KBM-7 (cell line): ENCODE measurements at regions not wholly inside any gene's neighbourhood (a gene's known extent, or its start where the extent isn't known, plus 50 kb on each side); places are given as distances from the start of the nearest gene placed in this dataset.
"Not testable (repeated sequence)": the region's sequence is repeated elsewhere in the genome, so short reads cannot be mapped to it uniquely, and the experiment has no call there.

Experiments
- DNase-seq: peaks from one replicate; pipeline ENCODE4 v3.0.0-alpha.2; 2015
- in situ Hi-C: fragments of 300-500 bp; cut with MboI; formaldehyde crosslinking; loops from 2 replicates; pipeline ENCODE4 v1.14.3; 2020; ENCODE audit warnings: low sequenced_read_pairs, low pct_unique_long_range_greater_than_20kb, mixed read lengths

GRCh38 chr13:81017513-81018152 lies 676.7 kb upstream of the SPRY2 start:
- in situ Hi-C loops, result no loop called here
- DNase-seq, result peak; percentile 50

- in situ Hi-C loops, result no loop called here
- DNase-seq, result no peak
These were observed 671.1 kb upstream of the SPRY2 start for GRCh38 chr13:81012031-81012430.

GRCh38 chr13:81001828-81002385 lies 661.0 kb upstream of the SPRY2 start:
- DNase-seq, result no peak
- in situ Hi-C loops, result no loop called here

- DNase-seq, in situ Hi-C loops: not testable (repeated sequence)
These were observed 657.7 kb upstream of the SPRY2 start for GRCh38 chr13:80998603-80999002.

- in situ Hi-C loops, result no loop called here
- no peak for DNase-seq
These were observed 648.8 kb upstream of the SPRY2 start for GRCh38 chr13:80989747-80990146.

GRCh38 chr13:80989241-80989640 lies 648.3 kb upstream of the SPRY2 start:
- in situ Hi-C loops, result no loop called here
- DNase-seq, result no peak

- in situ Hi-C loops, result no loop called here
- DNase-seq, result no peak
These were observed 647.6 kb upstream of the SPRY2 start for GRCh38 chr13:80988391-80989151.

GRCh38 chr13:80979035-80979641 lies 638.2 kb upstream of the SPRY2 start:
- peak; percentile 66 for DNase-seq
- in situ Hi-C loops, result no loop called here

GRCh38 chr13:80977168-80977567 lies 636.2 kb upstream of the SPRY2 start:
- in situ Hi-C loops, result no loop called here
- DNase-seq, result no peak

GRCh38 chr13:80975903-80976302 lies 635.0 kb upstream of the SPRY2 start:
- in situ Hi-C loops, result no loop called here
- DNase-seq, result no peak

- DNase-seq, result no peak
- in situ Hi-C loops, result no loop called here
These were observed 632.8 kb upstream of the SPRY2 start for GRCh38 chr13:80973721-80974120.

- no peak for DNase-seq
- in situ Hi-C loops, result no loop called here
These were observed 632.0 kb upstream of the SPRY2 start for GRCh38 chr13:80972857-80973478.

GRCh38 chr13:80965097-80965496 lies 624.2 kb upstream of the SPRY2 start:
- DNase-seq, result no peak
- in situ Hi-C loops, result no loop called here

- DNase-seq, result no peak
- in situ Hi-C loops, result no loop called here
These were observed 621.9 kb upstream of the SPRY2 start for GRCh38 chr13:80962855-80963254.

GRCh38 chr13:80962173-80962572 lies 621.2 kb upstream of the SPRY2 start:
- in situ Hi-C loops, result no loop called here
- DNase-seq, result no peak

- DNase-seq, result no peak
- in situ Hi-C loops, result no loop called here
These were observed 616.2 kb upstream of the SPRY2 start for GRCh38 chr13:80957019-80957655.

GRCh38 chr13:80955501-80955900 lies 614.6 kb upstream of the SPRY2 start:
- in situ Hi-C loops, result no loop called here
- DNase-seq, result no peak

- in situ Hi-C loops, result no loop called here
- no peak for DNase-seq
These were observed 611.2 kb upstream of the SPRY2 start for GRCh38 chr13:80952158-80952557.
